ENCODE measurements at regions not wholly inside any gene's neighbourhood (a gene's known extent, or its start where the extent isn't known, plus 50 kb on each side); places are given as distances from the start of the nearest gene placed in this dataset.
A peak's percentile ranks its signal among the peaks of the same experiment; 100 is the strongest.

GRCh38 chr20:11797156-11797555 is 120.5 kb upstream of the BTBD3 start:
- DNase-seq (no peak), ATAC-seq (no peak)
- no peak overlapping the region for H3K4me3 ChIP-seq (ENCODE audit: low read length)
- intact Hi-C loops (cut with DNase I): no loop called here
- no peaks in the 10 kb centered on the region for H3K9me3 ChIP-seq (ENCODE audit: control insufficient read depth, low read length)
- no peaks in the 10 kb centered on the region for H3K4me1 ChIP-seq (ENCODE audit: control insufficient read depth, insufficient read depth, low read length)
- no peaks in the 10 kb centered on the region for H3K27me3 ChIP-seq (ENCODE audit: control insufficient read depth, insufficient read depth)
- no peak overlapping the region for H3K27ac ChIP-seq (ENCODE audit: low read length)

GRCh38 chr20:11799281-11799684 is 118.4 kb upstream of the BTBD3 start:
- no peak for ATAC-seq
- no peaks in the 10 kb centered on the region for H3K4me1 ChIP-seq (ENCODE audit: control insufficient read depth, insufficient read depth, low read length)
- DNase-seq: no peak
- no peak overlapping the region for H3K4me3 ChIP-seq (ENCODE audit: low read length)
- intact Hi-C loops (cut with DNase I): no loop called here
- H3K27ac ChIP-seq (ENCODE audit: low read length): no peak overlapping the region
- 83% methylated on average over 2 of the region's 2 CpGs for WGBS
- no peaks in the 10 kb centered on the region for H3K27me3 ChIP-seq (ENCODE audit: control insufficient read depth, insufficient read depth)
- H3K9me3 ChIP-seq (ENCODE audit: control insufficient read depth, low read length): no peaks in the 10 kb centered on the region

GRCh38 chr20:11807054-11808048 is 110.3 kb upstream of the BTBD3 start:
- ATAC-seq: peak; percentile 78
- Histone ChIP-seq H3K27me3 (ENCODE audit: control insufficient read depth, insufficient read depth) (no peaks in the 10 kb centered on the region), H3K4me3 (ENCODE audit: low read length) (no peak overlapping the region), H3K9me3 (ENCODE audit: control insufficient read depth, low read length) (no peaks in the 10 kb centered on the region), H3K27ac (ENCODE audit: low read length) (no peak overlapping the region), H3K4me1 (ENCODE audit: control insufficient read depth, insufficient read depth, low read length) (no peaks in the 10 kb centered on the region)
- DNase-seq: no peak
- intact Hi-C loops (cut with DNase I): no loop called here
- WGBS: 42% methylated on average over 4 of the region's 4 CpGs

DNA sequence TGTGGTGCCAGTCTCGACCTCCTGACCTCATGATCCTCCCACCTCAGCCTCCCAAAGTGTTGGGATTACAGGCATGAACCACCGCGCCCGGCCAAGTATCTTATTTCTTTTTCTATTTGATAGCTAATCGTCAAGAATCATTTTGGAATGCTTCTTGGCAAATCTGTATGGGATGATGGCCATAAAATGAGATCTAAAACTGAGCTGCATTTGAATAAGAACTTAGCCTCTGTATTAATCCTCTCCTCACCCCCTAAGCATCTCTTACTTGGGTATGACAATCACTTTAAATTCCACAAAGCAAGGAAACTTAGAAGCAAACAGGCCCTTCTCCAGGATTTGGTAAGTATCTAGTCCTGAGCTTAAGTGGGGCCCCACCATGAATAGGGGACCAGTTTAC is 108.9 kb upstream of the BTBD3 start:
- ATAC-seq: no peak
- WGBS: 83% methylated on average over 5 of the region's 5 CpGs
- no peak for DNase-seq
- intact Hi-C loops (cut with DNase I): no loop called here
- H3K9me3 ChIP-seq (ENCODE audit: control insufficient read depth, low read length): no peaks in the 10 kb centered on the region
- H3K27ac ChIP-seq (ENCODE audit: low read length): no peak overlapping the region
- H3K4me3 ChIP-seq (ENCODE audit: low read length): no peak overlapping the region
- no peaks in the 10 kb centered on the region for H3K4me1 ChIP-seq (ENCODE audit: control insufficient read depth, insufficient read depth, low read length)
- H3K27me3 ChIP-seq (ENCODE audit: control insufficient read depth, insufficient read depth): no peaks in the 10 kb centered on the region

DNA sequence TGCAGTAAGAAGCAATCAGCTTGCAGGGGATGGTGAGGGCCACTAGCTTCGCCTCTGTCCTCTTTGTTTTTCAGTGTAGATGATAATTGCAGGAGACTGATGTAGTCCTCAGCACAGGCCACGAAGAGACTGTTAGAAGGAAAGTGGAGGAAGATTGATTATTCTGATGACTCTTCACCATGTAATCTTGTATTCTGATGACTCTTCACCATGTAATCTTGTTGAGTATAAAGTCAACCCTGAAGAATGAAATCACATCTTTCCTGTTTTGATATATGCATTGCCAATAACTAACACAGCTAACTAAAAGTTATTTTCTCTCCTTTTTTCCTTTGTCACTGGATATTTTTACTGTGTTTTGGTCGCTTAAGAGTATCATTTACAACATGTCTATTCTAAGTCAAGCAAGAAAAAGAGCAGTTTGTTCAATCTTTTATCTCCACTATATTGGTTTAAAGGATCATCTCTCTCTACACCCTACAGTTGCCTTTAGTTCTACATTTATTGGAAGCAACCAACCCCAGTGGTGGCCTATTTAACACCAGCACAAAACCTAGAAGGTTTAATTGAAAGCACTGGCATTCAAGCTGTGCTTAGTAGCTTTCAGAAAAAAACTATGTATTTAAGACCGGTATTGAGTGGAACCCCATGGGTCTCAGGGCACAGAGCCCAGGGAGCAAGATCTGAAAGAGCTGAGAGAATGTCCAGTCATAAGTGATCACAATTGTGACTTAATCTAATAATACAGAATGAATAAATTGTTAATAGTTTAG is 107.2 kb upstream of the BTBD3 start:
- DNase-seq (no peak), ATAC-seq (no peak)
- H3K4me3 ChIP-seq (ENCODE audit: low read length): no peak overlapping the region
- no peaks in the 10 kb centered on the region for H3K27me3 ChIP-seq (ENCODE audit: control insufficient read depth, insufficient read depth)
- intact Hi-C loops (cut with DNase I): no loop called here
- WGBS: 60% methylated on average over 4 of the region's 4 CpGs
- H3K9me3 ChIP-seq (ENCODE audit: control insufficient read depth, low read length): no peaks in the 10 kb centered on the region
- H3K27ac ChIP-seq (ENCODE audit: low read length): no peak overlapping the region
- no peaks in the 10 kb centered on the region for H3K4me1 ChIP-seq (ENCODE audit: control insufficient read depth, insufficient read depth, low read length)

GRCh38 chr20:11813106-11813890 is 104.4 kb upstream of the BTBD3 start:
- no peak for ATAC-seq
- intact Hi-C loops (cut with DNase I): no loop called here
- no peaks in the 10 kb centered on the region for H3K9me3 ChIP-seq (ENCODE audit: control insufficient read depth, low read length)
- H3K27me3 ChIP-seq (ENCODE audit: control insufficient read depth, insufficient read depth): no peaks in the 10 kb centered on the region
- H3K4me1 ChIP-seq (ENCODE audit: control insufficient read depth, insufficient read depth, low read length): no peaks in the 10 kb centered on the region
- 90% methylated on average over 14 of the region's 14 CpGs for WGBS
- H3K4me3 ChIP-seq (ENCODE audit: low read length): no peak overlapping the region
- DNase-seq: no peak
- no peak overlapping the region for H3K27ac ChIP-seq (ENCODE audit: low read length)

DNA sequence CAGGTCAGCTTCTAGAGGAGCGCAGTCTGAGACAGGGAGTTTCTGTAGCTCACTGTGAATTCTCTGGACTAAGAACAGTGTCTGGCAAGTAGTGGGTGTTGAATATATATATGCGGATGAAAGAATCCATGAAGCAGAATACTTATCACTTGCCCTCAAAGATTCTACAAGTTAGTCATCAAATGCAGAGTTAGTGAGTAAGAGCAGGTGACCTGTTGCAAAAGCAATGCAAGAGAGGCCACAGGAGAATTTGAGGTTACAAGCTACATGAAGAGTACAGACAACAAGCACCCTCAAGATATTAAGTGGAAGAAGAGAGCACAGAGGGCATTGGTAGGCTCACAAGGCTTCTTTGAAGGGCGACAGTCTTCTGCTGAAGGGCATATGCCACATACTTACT is 103.4 kb upstream of the BTBD3 start:
- Histone ChIP-seq H3K4me3 (ENCODE audit: low read length) (no peak overlapping the region), H3K4me1 (ENCODE audit: control insufficient read depth, insufficient read depth, low read length) (no peaks in the 10 kb centered on the region), H3K9me3 (ENCODE audit: control insufficient read depth, low read length) (no peaks in the 10 kb centered on the region), H3K27ac (ENCODE audit: low read length) (no peak overlapping the region), H3K27me3 (ENCODE audit: control insufficient read depth, insufficient read depth) (no peaks in the 10 kb centered on the region)
- no peak for ATAC-seq
- intact Hi-C loops (cut with DNase I): no loop called here
- WGBS: 92% methylated on average over 3 of the region's 3 CpGs
- DNase-seq: no peak

DNA sequence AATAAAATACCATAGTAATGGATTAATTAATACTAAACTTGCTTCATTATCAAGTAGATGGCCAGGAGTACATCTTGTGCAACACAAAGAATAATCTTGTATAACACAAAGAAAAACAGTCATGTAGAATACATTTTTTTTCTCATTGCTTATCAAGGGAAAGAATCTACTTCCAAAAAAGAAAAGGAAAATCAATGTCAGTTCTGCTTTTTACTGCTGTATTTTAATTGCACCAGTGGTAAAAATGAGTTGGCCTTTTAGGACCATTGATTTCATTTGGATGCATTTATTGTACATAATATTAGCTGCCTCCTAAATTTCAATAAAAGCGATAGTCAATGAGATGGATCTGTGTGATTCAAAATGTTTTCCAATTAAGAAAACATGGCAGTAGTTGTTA is 96.9 kb upstream of the BTBD3 start:
- H3K4me1 ChIP-seq (ENCODE audit: control insufficient read depth, insufficient read depth, low read length): no peaks in the 10 kb centered on the region
- intact Hi-C loops (cut with DNase I): no loop called here
- DNase-seq (no peak), ATAC-seq (no peak)
- no peaks in the 10 kb centered on the region for H3K27me3 ChIP-seq (ENCODE audit: control insufficient read depth, insufficient read depth)
- no peaks in the 10 kb centered on the region for H3K9me3 ChIP-seq (ENCODE audit: control insufficient read depth, low read length)
- H3K4me3 ChIP-seq (ENCODE audit: low read length): no peak overlapping the region
- 94% methylated on average over 1 of the region's 1 CpG for WGBS
- no peak overlapping the region for H3K27ac ChIP-seq (ENCODE audit: low read length)

GRCh38 chr20:11822540-11822794 is 95.2 kb upstream of the BTBD3 start:
- intact Hi-C loops (cut with DNase I): no loop called here
- Histone ChIP-seq H3K4me1 (ENCODE audit: control insufficient read depth, insufficient read depth, low read length) (no peaks in the 10 kb centered on the region), H3K9me3 (ENCODE audit: control insufficient read depth, low read length) (no peaks in the 10 kb centered on the region), H3K4me3 (ENCODE audit: low read length) (no peak overlapping the region), H3K27ac (ENCODE audit: low read length) (no peak overlapping the region), H3K27me3 (ENCODE audit: control insufficient read depth, insufficient read depth) (no peaks in the 10 kb centered on the region)
- WGBS: 29% methylated on average over 2 of the region's 2 CpGs
- ATAC-seq: no peak
- no peak for DNase-seq

DNA sequence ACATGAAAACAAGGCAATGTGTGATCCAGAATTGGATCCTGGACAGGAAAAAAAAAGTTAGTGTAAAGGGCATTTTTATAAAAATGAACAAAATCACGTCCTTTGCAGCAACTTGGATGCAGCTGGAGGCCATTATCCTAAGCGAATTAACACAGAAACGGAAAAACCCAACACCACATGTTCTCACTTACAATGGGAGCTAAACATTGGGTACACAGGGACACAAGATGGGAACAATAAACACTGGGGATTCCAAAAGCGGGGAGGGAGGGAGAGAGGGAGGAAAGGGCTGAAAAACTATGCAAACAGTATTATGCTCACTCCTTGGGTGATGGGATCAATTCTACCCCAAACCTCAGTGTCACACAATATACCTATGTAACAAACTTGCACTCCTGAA is 91.4 kb upstream of the BTBD3 start:
- intact Hi-C loops (cut with DNase I): no loop called here

DNA sequence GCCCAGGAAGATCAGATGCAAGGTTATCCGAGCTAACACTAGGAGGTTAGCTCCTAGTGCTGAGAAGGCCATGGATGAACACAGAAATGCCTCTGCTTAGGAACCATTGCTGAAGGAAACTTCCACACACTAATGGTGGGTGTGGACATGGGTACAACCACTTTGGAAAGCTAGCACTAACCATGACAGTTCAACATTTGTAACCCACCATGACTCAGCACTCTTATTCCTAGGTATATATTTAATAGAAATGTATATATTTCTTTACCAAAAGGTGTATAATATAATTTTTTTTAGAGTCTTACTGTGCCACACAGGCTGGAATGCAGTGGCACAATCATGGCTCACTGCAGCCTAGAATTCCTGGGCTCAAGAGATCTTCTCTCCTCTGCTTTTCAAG is 85.3 kb upstream of the BTBD3 start:
- H3K9me3 ChIP-seq (ENCODE audit: control insufficient read depth, low read length): no peaks in the 10 kb centered on the region
- no peak for ATAC-seq
- no peak overlapping the region for H3K4me3 ChIP-seq (ENCODE audit: low read length)
- intact Hi-C loops (cut with DNase I): no loop called here
- H3K27me3 ChIP-seq (ENCODE audit: control insufficient read depth, insufficient read depth): no peaks in the 10 kb centered on the region
- DNase-seq: no peak
- no peaks in the 10 kb centered on the region for H3K4me1 ChIP-seq (ENCODE audit: control insufficient read depth, insufficient read depth, low read length)
- 84% methylated on average over 1 of the region's 1 CpG for WGBS
- no peak overlapping the region for H3K27ac ChIP-seq (ENCODE audit: low read length)

More for the DNA sequence above, 91.4 kb upstream of the BTBD3 start:
- Histone ChIP-seq H3K4me3 (ENCODE audit: low read length) (no peak overlapping the region), H3K27ac (ENCODE audit: low read length) (no peak overlapping the region), H3K27me3 (ENCODE audit: control insufficient read depth, insufficient read depth) (no peaks in the 10 kb centered on the region), H3K9me3 (ENCODE audit: control insufficient read depth, low read length) (no peaks in the 10 kb centered on the region), H3K4me1 (ENCODE audit: control insufficient read depth, insufficient read depth, low read length) (no peaks in the 10 kb centered on the region)
- DNase-seq (no peak), ATAC-seq (no peak)
- whole genome bisulfite sequencing: 64% methylated on average over 4 of the region's 4 CpGs

Measured in right cardiac atrium (tissue), 5 donors.